ENCODE measurements at regions not wholly inside any gene's neighbourhood (a gene's known extent, or its start where the extent isn't known, plus 50 kb on each side); places are given as distances from the start of the nearest gene placed in this dataset.

DNA sequence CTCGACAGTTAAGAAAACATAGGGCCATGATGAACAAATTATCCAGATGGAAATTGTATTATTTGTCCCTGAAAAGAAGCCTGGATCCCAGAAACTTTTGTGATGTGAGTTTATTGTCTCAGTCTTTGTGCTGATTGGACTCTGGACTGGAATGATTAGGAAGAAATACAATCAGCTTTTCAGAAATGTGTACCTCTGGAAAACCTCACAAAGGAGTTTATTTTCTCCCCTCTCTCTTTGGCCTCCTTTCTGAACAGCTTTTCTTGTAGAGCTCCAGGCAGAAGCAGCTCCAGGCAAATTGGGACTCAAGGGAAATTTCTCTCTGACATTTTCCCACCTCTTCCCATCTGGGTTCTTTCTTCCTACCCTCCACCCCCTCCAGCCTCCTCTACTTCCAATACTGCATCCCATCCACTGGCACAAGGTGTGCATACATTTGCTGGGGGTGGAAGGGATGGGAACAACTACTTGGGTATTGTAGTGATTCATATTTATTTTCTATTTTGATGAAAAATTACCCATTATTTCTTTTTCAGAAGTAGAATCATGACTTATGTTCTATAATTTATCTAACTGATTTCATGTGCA, 119.7 kb downstream of the CD47 start:
- H3K27ac Mint-ChIP-seq: no peak overlapping the region
- Histone ChIP-seq H3K36me3 (replicated peaks in 1 of 2; ENCODE audit: control insufficient read depth in 1 of 2, insufficient read depth in 2 of 2, low read length in 2 of 2) (no peaks in the 10 kb centered on the region), H3K27ac (ENCODE audit: low read depth in 1 of 2, low read length in 2 of 2) (no peak overlapping the region), H3K79me2 (ENCODE audit: insufficient read depth, low read length) (no peaks in the 10 kb centered on the region), H3K27me3 (ENCODE audit: control insufficient read depth in 2 of 2, insufficient read depth in 2 of 2, low read length in 2 of 2) (no peaks in the 10 kb centered on the region), H3K4me3 (replicated peaks in 1 of 3; ENCODE audit: low read depth in 2 of 3, low read length in 3 of 3) (no peak overlapping the region), H3K4me2 (replicated peaks; ENCODE audit: extremely low read depth, low read length, poor library complexity, severe bottlenecking) (no peak overlapping the region), H2AFZ (ENCODE audit: insufficient read depth, low read depth, low read length, poor library complexity, severe bottlenecking) (no peak overlapping the region), H4K20me1 (ENCODE audit: insufficient read depth, low read length) (no peaks in the 10 kb centered on the region), H3K9ac (ENCODE audit: insufficient read depth, low read length, poor library complexity, severe bottlenecking) (no peak overlapping the region), H3K4me1 (ENCODE audit: control insufficient read depth in 1 of 2, insufficient read depth in 2 of 2, low read length in 2 of 2) (peaks cover 4 to 5% of the 10 kb centered on the region in 2 donors), H3K9me3 (replicated peaks in 1 of 2; ENCODE audit: control insufficient read depth in 1 of 2, insufficient read depth in 1 of 2, low read length in 2 of 2) (no peaks in the 10 kb centered on the region)
- H3K36me3 Mint-ChIP-seq: no peaks in the 10 kb centered on the region
- 86% methylated on average over 1 of the region's 1 CpG for WGBS (ENCODE audit: insufficient coverage)
- no peak overlapping the region for H3K4me3 Mint-ChIP-seq
- DNase-seq: no peak
- TF ChIP-seq CTCF (IDR thresholded peaks at IDR 0.05): no peak
- peaks cover 0 to 7% (median 3%) of the 10 kb centered on the region in 3 donors for H3K27me3 Mint-ChIP-seq (ENCODE audit: low read depth in 3 of 3)
- no peaks in the 10 kb centered on the region for H3K9me3 Mint-ChIP-seq
- peaks cover 21% of the 10 kb centered on the region for H3K4me1 Mint-ChIP-seq
- intact Hi-C loops (cut with micrococcal nuclease): loop anchor here in 1 of 2 donors (5.0 kb wide), 1 partner anchor 36 kb away; no protein-coding TSS in a partner anchor

- 86% methylated on average over 7 of the region's 9 CpGs for WGBS (ENCODE audit: insufficient coverage)
- Mint-ChIP-seq H3K9me3 (no peaks in the 10 kb centered on the region), H3K27me3 (ENCODE audit: low read depth in 3 of 3) (peaks cover 0 to 7% (median 2%) of the 10 kb centered on the region in 3 donors), H3K4me3 (no peak overlapping the region), H3K4me1 (peaks cover 16% of the 10 kb centered on the region), H3K27ac (no peak overlapping the region), H3K36me3 (no peaks in the 10 kb centered on the region)
- Histone ChIP-seq H4K20me1 (ENCODE audit: insufficient read depth, low read length) (no peaks in the 10 kb centered on the region), H3K79me2 (ENCODE audit: insufficient read depth, low read length) (no peaks in the 10 kb centered on the region), H3K9ac (ENCODE audit: insufficient read depth, low read length, poor library complexity, severe bottlenecking) (no peak overlapping the region), H3K4me2 (replicated peaks; ENCODE audit: extremely low read depth, low read length, poor library complexity, severe bottlenecking) (no peak overlapping the region), H3K4me1 (ENCODE audit: control insufficient read depth in 1 of 2, insufficient read depth in 2 of 2, low read length in 2 of 2) (peaks cover 4 to 6% of the 10 kb centered on the region in 2 donors), H3K9me3 (replicated peaks in 1 of 2; ENCODE audit: control insufficient read depth in 1 of 2, insufficient read depth in 1 of 2, low read length in 2 of 2) (no peaks in the 10 kb centered on the region), H3K27me3 (ENCODE audit: control insufficient read depth in 2 of 2, insufficient read depth in 2 of 2, low read length in 2 of 2) (no peaks in the 10 kb centered on the region), H2AFZ (ENCODE audit: insufficient read depth, low read depth, low read length, poor library complexity, severe bottlenecking) (no peak overlapping the region), H3K27ac (ENCODE audit: low read depth in 1 of 2, low read length in 2 of 2) (no peak overlapping the region), H3K36me3 (replicated peaks in 1 of 2; ENCODE audit: control insufficient read depth in 1 of 2, insufficient read depth in 2 of 2, low read length in 2 of 2) (no peaks in the 10 kb centered on the region), H3K4me3 (replicated peaks in 1 of 3; ENCODE audit: low read depth in 2 of 3, low read length in 3 of 3) (no peak overlapping the region)
- TF ChIP-seq CTCF (IDR thresholded peaks at IDR 0.05): no peak
- intact Hi-C loops (cut with micrococcal nuclease): loop anchor here in 1 of 2 donors (5.0 kb wide), 1 partner anchor 37 kb away; no protein-coding TSS in a partner anchor
- DNase-seq: no peak
These were observed 120.6 kb downstream of the CD47 start for GRCh38 chr3:107969994-107970819.
